ENCODE measurements at regions not wholly inside any gene's neighbourhood (a gene's known extent, or its start where the extent isn't known, plus 50 kb on each side); places are given as distances from the start of the nearest gene placed in this dataset.

- DNase-seq, result no peak
- Histone ChIP-seq H3K4me3 (no peak overlapping the region), H3K27ac (no peak overlapping the region), H3K36me3 (no peaks in the 10 kb centered on the region), H3K27me3 (peaks cover 0 to 4% (median 0%) of the 10 kb centered on the region in 3 donors), H3K9me3 (no peaks in the 10 kb centered on the region), H3K4me1 (peaks cover 0 to 12% (median 0%) of the 10 kb centered on the region in 4 donors)
- 66 to 91% (median 71%) methylated on average over 2 of the region's 2 CpGs for WGBS, 5 donors
- no peak for TF ChIP-seq CTCF (IDR thresholded peaks at IDR 0.05)
- no peak for TF ChIP-seq POLR2A (IDR thresholded peaks at IDR 0.05)
- TF ChIP-seq EP300 (IDR thresholded peaks at IDR 0.05), result no peak
- no peak for TF ChIP-seq POLR2AphosphoS5 (IDR thresholded peaks at IDR 0.05)
- intact Hi-C loops (cut with DNase I; ENCODE audit: low total_unique reads), result no loop called here
These were observed 278.8 kb downstream of the AJAP1 start for GRCh38 chr1:4933232-4933631.

GRCh38 chr1:4932311-4933030 lies 278.1 kb downstream of the AJAP1 start:
- Histone ChIP-seq H3K9me3 (no peaks in the 10 kb centered on the region), H3K27me3 (peaks cover 0 to 4% (median 0%) of the 10 kb centered on the region in 3 donors), H3K4me3 (no peak overlapping the region), H3K4me1 (peaks cover 0 to 5% (median 0%) of the 10 kb centered on the region in 4 donors), H3K36me3 (no peaks in the 10 kb centered on the region), H3K27ac (no peak overlapping the region)
- TF ChIP-seq CTCF (IDR thresholded peaks at IDR 0.05), result no peak
- no peak for TF ChIP-seq EP300 (IDR thresholded peaks at IDR 0.05)
- no peak for TF ChIP-seq POLR2AphosphoS5 (IDR thresholded peaks at IDR 0.05)
- DNase-seq, result no peak
- WGBS, 5 donors, result 75 to 87% (median 78%) methylated on average over 15 of the region's 15 CpGs
- intact Hi-C loops (cut with DNase I; ENCODE audit: low total_unique reads), result no loop called here

- intact Hi-C loops (cut with DNase I; ENCODE audit: low total_unique reads), result no loop called here
- 62 to 71% (median 68%) methylated on average over 4 of the region's 4 CpGs for WGBS, 5 donors
- Histone ChIP-seq H3K36me3 (no peaks in the 10 kb centered on the region), H3K4me1 (peaks cover 0 to 5% (median 0%) of the 10 kb centered on the region in 4 donors), H3K27me3 (peaks cover 0 to 4% (median 0%) of the 10 kb centered on the region in 3 donors), H3K27ac (no peak overlapping the region), H3K9me3 (no peaks in the 10 kb centered on the region), H3K4me3 (no peak overlapping the region)
- DNase-seq, result no peak
- TF ChIP-seq POLR2AphosphoS5 (IDR thresholded peaks at IDR 0.05) (no peak), EP300 (IDR thresholded peaks at IDR 0.05) (no peak)
These were observed 277.1 kb downstream of the AJAP1 start for GRCh38 chr1:4931486-4931885.

- 81 to 94% (median 89%) methylated on average over 6 of the region's 6 CpGs for WGBS, 5 donors
- DNase-seq, result no peak
- intact Hi-C loops (cut with DNase I; ENCODE audit: low total_unique reads), result no loop called here
- Histone ChIP-seq H3K9me3 (no peaks in the 10 kb centered on the region), H3K36me3 (no peaks in the 10 kb centered on the region), H3K27me3 (peaks cover 0 to 4% (median 0%) of the 10 kb centered on the region in 3 donors), H3K4me1 (no peaks in the 10 kb centered on the region), H3K27ac (no peak overlapping the region), H3K4me3 (no peak overlapping the region)
- no peak for TF ChIP-seq POLR2AphosphoS5 (IDR thresholded peaks at IDR 0.05)
These were observed 273.8 kb downstream of the AJAP1 start for GRCh38 chr1:4928186-4928585.

GRCh38 chr1:4924356-4924755 lies 269.9 kb downstream of the AJAP1 start:
- no peaks in the 10 kb centered on the region for H3K36me3 ChIP-seq
- WGBS, 5 donors, result 49 to 80% (median 74%) methylated on average over 2 of the region's 2 CpGs
- intact Hi-C loops (cut with DNase I; ENCODE audit: low total_unique reads), result no loop called here
- H3K9me3 ChIP-seq, result peaks cover 0 to 14% (median 11%) of the 10 kb centered on the region in 4 donors
- no peak overlapping the region for H3K4me3 ChIP-seq
- DNase-seq, result no peak
- TF ChIP-seq CTCF (IDR thresholded peaks at IDR 0.05) (no peak), POLR2AphosphoS5 (IDR thresholded peaks at IDR 0.05) (no peak), EP300 (IDR thresholded peaks at IDR 0.05) (no peak), POLR2A (IDR thresholded peaks at IDR 0.05) (no peak)
- H3K27ac ChIP-seq, result no peak overlapping the region
- H3K27me3 ChIP-seq, result peaks cover 0 to 3% (median 0%) of the 10 kb centered on the region in 3 donors
- no peaks in the 10 kb centered on the region for H3K4me1 ChIP-seq
